KOPT-K1 (cell line): ENCODE measurements at regions not wholly inside any gene's neighbourhood (a gene's known extent, or its start where the extent isn't known, plus 50 kb on each side); places are given as distances from the start of the nearest gene placed in this dataset.

Source experiments
- H3K27ac ChIP-seq: fragments of 200-600 bp; sonication (generic); 2 replicates; pipeline ENCODE4 v1.5.1; 2016; ENCODE audit warnings: antibody characterized with exemption, mild to moderate bottlenecking, low read depth, low read length; ENCODE audit not compliant: poor library complexity, severe bottlenecking
- H3K36me3 ChIP-seq: fragments of 200-600 bp; sonication (generic); 2 replicates; pipeline ENCODE4 v1.5.1; 2017; ENCODE audit warnings: antibody characterized with exemption, mild to moderate bottlenecking, low read length, moderate library complexity; ENCODE audit not compliant: insufficient read depth
- H3K9me3 ChIP-seq: fragments of 200-600 bp; sonication (generic); 2 replicates; pipeline ENCODE4 v1.5.1; 2017; ENCODE audit warnings: antibody characterized with exemption, low read length, mild to moderate bottlenecking; ENCODE audit not compliant: insufficient read depth, poor library complexity, severe bottlenecking

DNA sequence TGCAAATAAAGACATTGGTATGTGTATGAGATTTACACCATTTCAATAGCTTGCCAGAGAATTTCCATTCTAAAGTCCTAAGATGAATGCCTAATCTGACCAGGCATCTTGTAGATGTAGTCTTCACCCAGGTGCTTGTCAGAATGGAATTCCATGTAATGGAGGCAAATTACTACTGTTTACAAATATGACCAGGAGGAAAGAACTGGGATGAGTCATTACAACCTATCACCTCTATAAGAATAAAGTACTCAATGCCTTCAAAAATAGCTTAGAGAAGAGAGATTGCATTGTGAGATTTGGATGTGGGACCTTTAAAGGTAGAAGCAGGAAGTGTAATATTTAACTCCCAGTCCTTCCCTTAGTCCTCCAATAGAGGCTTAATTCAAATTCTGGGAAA lies 507.0 kb upstream of the PTGER4 start:
- Histone ChIP-seq H3K27ac (no peak overlapping the region), H3K36me3 (no peaks in the 10 kb centered on the region), H3K9me3 (peaks cover 30% of the 10 kb centered on the region)

DNA sequence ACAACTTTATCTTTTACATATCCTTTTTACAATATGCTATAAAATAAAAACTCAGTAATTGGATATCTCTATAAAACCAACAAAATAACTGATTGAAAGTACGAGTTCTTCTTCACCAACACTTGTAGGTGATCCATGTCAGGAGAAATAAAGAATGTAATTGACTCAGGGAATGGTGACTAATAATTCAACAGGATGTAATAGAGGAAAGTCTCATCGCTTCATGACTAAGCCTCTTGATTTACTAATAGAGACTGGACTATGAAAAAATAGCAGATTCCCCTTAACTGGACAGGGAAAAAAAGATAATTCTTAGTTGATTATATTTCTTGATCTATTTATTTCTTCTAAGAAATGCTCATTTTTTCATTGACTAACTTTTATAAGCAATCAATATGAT lies 507.7 kb upstream of the PTGER4 start:
- H3K27ac ChIP-seq: no peak overlapping the region
- peaks cover 23% of the 10 kb centered on the region for H3K9me3 ChIP-seq
- H3K36me3 ChIP-seq: no peaks in the 10 kb centered on the region

DNA sequence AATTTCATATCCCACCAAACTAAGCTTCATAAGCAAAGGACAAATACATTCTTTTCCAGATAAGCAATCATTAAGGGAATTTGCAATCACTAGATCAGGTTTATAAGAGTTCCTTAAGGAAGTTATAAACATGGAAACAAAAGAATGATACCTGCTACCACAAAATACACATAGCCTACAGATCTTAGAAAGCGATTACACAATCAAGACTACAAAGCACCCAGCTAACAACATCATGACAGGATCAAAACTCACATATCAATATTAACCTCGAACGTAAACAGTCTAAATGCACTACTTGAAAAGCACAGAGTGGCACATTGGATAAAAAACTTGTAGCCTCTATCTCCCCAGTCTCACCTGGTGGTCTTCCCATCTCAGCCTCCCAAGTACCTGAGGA lies 512.4 kb upstream of the PTGER4 start:
- H3K9me3 ChIP-seq: peaks cover 12% of the 10 kb centered on the region
- no peak overlapping the region for H3K27ac ChIP-seq
- no peaks in the 10 kb centered on the region for H3K36me3 ChIP-seq

DNA sequence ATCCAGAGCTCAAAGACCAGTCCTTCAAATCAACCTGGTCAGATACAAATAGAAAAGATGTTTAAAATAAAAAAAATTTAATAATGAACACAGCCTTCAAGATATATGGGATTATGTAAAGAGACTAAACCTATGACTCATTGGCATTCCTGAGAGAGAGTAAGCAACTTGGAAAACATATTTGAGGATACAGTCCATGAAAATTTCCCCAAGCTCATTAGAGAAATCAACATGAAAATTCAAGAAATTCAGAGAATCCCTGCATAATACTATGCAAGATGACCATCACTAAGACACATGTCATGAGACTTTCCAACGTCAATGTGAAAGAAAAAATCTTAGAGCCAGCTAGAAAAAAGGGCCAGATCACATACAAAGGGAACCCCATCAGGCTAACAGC lies 512.9 kb upstream of the PTGER4 start:
- H3K9me3 ChIP-seq: peaks cover 12% of the 10 kb centered on the region
- H3K27ac ChIP-seq: no peak overlapping the region
- H3K36me3 ChIP-seq: no peaks in the 10 kb centered on the region

DNA sequence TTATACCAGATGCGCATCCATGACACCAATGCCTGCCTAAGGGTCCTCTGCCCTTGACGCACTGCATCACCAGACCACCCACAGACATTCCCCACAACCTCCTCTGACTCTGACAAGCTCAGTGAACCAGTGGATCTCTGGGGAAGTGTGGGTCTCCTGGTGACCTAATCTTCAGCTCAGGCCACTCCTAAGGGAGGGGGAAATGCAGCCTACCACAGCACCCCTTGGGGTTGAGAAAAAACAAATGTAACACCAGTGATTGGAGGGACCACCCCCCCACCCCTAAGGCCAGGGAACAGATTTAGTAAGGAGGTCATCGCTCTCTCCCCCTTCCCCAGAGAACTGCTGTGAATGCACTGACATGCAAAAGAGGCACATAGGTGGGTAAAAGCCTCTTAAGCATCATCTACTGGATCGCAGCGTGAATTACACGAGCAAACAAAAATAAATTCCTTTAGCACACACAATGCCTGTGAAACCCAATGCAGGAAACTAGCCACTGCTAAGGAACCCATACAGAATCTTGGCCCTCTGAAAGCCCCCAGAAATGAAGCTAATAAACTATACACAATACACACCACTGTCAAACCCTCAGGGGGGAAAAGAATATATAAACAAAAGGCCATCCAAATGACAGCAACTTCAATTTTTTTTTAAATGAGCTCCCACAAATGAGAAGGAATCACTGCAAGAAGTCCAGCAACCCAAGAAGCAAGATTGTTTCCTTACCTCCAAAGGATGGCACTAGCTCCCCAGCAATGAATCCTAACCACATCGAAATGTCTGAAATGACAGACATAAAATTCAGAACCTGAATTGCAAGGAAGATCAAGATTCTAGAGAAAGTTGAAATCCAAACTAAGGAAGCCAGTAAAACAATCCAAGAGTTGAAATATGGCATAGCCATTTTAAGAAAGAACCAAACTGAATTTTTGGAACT lies 513.7 kb upstream of the PTGER4 start:
- Histone ChIP-seq H3K9me3 (peaks cover 12% of the 10 kb centered on the region), H3K27ac (no peak overlapping the region), H3K36me3 (no peaks in the 10 kb centered on the region)

DNA sequence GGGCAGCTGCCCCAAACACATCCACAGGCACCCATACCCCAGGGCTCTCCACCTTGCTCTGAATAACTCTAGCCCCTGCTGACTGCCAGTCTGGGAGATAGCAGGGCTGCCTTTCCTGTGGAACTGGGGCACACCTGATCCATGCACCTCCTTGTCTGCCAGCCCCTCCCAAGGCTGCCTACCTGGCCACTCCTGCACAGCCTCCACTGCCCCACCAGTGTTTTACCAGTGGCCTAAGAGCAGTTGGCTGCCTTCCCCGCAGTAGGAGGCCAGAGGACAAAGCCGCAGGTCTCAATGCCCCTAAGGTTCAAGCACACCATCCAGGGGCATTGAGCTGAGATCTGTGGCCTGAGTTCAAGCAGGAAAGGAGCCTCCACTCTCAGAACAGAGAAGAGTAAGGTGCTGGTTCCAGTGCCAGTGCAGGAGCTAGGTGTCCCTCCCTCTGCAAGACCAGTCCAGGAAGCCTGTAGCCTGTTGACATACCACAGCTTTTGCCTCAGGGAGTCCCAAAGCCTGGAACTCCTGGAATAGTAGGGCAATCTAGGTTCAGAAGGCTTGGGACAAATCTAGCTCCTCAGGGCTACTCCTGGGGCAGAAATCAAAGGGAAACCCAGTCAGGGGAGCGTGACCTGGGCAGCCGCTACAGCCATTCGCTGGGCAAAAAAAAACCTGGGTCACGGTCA lies 514.5 kb upstream of the PTGER4 start:
- no peak overlapping the region for H3K27ac ChIP-seq
- H3K9me3 ChIP-seq: peaks cover 8% of the 10 kb centered on the region
- H3K36me3 ChIP-seq: no peaks in the 10 kb centered on the region

DNA sequence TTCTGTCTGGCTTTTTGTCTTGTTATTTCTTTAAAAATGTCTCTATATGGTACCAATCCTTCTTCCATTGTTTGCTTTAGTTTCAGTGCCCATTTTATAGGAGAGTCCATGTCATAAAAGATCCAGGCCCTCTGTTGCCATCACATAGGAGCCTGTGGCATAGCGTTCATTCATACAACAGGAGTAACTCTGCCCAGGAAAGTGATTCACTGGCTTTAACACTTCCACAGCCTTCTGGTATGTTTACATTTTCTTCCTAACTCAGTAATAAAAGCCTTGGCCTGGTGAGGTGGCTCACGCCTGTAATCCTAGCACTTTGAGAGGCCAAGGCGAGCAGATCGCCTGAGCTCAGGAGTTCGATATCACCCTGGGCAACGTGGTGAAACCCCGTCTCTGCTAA lies 519.3 kb upstream of the PTGER4 start:
- H3K9me3 ChIP-seq: peaks cover 3% of the 10 kb centered on the region

DNA sequence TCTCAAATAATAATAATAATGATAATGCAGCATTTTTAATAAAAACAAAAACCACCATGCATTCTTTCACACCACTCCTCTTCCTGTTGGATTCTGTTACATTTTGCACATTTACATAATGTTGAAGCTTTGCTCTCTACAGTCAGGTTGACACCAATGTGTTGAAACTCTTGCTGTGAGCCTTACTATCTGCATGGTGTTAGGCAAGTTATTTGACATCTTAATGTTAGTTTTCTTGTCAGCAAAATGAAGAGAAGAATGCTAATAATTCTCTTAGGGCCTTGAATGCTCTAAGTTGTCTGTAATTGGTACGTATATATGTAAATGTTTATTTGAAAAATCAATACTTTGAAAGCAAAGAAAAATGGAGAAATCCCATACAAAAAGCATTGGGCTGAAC lies 525.5 kb upstream of the PTGER4 start:
- Histone ChIP-seq H3K27ac (no peak overlapping the region), H3K9me3 (peaks cover 5% of the 10 kb centered on the region), H3K36me3 (no peaks in the 10 kb centered on the region)

More for the DNA sequence above, 519.3 kb upstream of the PTGER4 start:
- H3K36me3 ChIP-seq: no peaks in the 10 kb centered on the region
- H3K27ac ChIP-seq: no peak overlapping the region

DNA sequence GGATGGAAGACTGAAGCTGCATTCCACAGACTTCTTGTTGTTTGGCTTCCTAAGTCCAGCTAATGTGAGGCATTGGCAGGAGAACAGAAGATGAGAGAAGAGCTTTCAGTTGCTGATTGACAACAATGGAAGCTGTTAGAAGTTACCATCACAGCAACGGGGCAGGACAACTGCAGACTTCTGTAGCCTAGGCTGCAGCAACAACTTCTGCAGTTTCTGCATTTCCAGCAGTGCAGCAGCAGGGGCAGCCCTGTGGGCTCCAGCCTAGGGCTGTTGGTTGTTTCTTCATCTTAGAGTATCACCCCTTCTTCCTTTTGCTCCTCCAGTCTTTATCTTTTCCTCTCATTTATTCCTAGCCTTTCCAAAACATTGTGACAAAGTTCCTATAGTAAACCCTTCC lies 528.8 kb upstream of the PTGER4 start:
- H3K9me3 ChIP-seq: peaks cover 5% of the 10 kb centered on the region
- H3K27ac ChIP-seq: no peak overlapping the region
- H3K36me3 ChIP-seq: no peaks in the 10 kb centered on the region

DNA sequence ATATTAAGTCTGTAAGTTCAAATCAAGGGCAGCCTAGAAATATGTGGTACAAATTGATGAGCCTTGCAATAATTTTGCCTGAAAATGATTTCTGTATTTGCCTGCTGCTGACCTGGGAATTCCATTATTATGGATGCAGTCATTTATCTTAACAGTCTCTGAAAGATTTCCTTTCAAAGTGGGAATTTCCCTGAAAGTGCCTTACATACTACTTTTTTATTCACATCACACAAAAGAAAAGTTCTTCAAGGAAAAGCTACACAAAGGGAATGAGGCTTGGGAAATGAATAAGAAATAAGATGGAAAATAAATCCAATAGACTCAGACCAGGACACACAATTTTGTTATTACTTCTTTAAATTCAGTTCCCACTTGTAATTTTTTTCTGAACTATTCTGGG lies 537.8 kb upstream of the PTGER4 start:
- no peak overlapping the region for H3K27ac ChIP-seq
- H3K36me3 ChIP-seq: no peaks in the 10 kb centered on the region
- H3K9me3 ChIP-seq: no peaks in the 10 kb centered on the region

DNA sequence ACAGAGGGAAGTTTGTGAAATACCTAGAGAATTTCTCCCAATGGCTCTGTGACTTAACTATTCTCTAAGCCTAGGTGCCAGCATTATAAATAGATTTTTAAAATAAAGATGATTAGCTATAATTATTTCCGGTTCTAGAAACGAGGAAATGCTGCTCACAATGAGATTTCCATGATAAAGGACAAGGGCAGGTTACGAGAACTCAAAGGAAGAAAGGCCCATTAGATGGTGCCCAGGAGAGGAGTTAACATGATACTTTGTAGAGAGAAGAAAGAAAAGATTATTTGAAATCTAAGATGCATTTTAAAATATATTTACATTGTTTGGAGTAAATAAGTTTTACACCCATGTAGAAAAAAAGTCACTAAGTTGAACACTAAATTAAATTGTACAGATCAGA lies 538.3 kb upstream of the PTGER4 start:
- no peaks in the 10 kb centered on the region for H3K9me3 ChIP-seq
- H3K36me3 ChIP-seq: no peaks in the 10 kb centered on the region
- no peak overlapping the region for H3K27ac ChIP-seq

DNA sequence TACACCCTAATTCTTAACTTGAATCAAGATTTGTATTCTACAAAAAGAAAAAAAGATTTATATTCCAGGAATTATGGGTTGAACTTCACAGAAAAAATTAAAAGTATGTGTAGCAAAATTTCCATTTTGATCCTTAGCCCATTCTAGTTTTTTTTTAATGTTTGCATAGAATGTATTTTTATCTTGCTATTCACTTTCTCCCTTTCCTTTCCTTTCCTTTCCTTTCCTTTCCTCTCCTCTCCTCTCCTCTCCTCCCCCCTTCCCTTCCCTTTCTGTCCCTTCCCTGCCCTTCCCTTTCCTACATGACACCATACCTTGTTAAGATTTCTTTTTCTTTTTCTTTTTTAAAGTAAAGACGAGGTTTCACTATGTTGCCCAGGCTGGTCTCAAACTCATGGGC lies 542.5 kb upstream of the PTGER4 start:
- Histone ChIP-seq H3K36me3 (no peaks in the 10 kb centered on the region), H3K27ac (no peak overlapping the region), H3K9me3 (no peaks in the 10 kb centered on the region)

DNA sequence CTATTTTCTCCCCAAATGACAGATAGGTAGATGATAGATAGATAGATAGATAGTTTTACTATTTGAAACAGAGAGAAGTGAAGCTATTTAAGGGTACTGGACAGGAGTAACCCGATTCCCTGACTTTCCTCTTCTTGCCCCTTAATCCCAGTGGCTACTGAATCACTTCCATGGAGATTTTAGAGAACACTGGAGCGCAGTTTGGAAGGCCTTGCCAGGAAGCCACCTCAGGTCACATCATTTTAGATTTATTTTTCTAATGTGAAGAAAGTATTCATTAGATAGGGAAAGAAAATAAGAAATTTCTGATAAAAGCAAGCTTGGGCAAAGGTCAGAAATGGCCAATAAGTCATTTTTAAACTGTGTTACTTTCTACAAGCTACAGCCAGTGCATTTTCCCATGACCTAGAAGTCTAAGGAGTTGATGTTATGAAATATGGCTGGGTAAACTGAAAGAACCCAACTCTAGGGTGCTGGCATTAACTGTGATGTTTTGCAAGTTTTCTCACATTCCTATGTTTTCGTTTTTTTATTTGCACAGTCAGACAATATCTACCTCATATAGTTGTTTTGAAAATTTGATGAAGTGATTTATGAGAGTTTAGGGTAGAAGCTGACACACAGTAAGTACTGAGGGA lies 544.7 kb upstream of the PTGER4 start:
- H3K36me3 ChIP-seq: no peaks in the 10 kb centered on the region
- peaks cover 6% of the 10 kb centered on the region for H3K9me3 ChIP-seq
- no peak overlapping the region for H3K27ac ChIP-seq

DNA sequence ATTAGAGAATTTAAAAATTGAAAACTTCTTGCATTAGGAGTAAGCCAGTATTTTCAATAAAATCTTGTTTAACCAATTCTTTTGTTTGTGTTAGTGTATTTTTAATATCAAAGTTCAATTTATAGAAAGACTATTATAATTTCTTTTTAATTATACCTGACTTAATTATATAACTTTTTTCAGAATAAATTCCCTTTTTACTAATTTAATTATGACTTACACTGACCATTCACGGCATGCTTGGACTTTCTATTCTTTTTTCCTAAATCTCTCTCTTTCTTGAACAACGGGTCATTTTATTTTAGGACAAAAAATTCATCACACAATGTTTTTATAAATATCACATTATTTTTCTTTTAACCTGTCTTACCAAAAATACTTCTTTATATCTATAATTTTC lies 555.3 kb upstream of the PTGER4 start:
- H3K27ac ChIP-seq: no peak overlapping the region
- H3K36me3 ChIP-seq: no peaks in the 10 kb centered on the region
- peaks cover 57% of the 10 kb centered on the region for H3K9me3 ChIP-seq

DNA sequence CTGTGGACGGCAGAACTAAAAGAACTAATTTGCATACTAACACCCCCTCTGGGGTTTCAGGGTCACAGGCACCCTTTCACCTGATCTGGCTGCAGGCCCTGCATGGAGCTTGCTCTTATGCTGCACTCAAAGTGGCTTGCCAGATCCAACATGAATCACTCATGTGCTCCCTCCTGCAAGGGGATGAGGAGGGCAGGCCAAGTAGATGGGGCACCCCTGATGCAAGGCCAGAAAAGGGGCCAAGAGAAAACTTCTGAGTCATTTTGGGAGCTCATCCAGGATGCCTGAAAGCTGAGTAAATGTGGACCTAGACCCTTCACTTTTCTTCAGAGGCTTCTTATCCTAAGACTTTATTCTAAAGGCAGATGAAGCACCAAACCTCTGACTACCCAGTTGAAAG lies 558.5 kb upstream of the PTGER4 start:
- H3K36me3 ChIP-seq: no peaks in the 10 kb centered on the region
- H3K9me3 ChIP-seq: peaks cover 61% of the 10 kb centered on the region
- H3K27ac ChIP-seq: no peak overlapping the region
